Smooth muscle cell (in vitro differentiated cells): ENCODE measurements at regions not wholly inside any gene's neighbourhood (a gene's known extent, or its start where the extent isn't known, plus 50 kb on each side); places are given as distances from the start of the nearest gene placed in this dataset.

Experiments
- DNase-seq: peaks from one replicate; lab custom pipeline; 2025; ENCODE audit not compliant: unreplicated experiment; lab: John Stamatoyannopoulos, UW
- H2AFZ ChIP-seq: fragments of 200-600 bp; sonication (generic); 2 replicates; pipeline ENCODE4 v1.6.0; 2016; ENCODE audit warnings: antibody characterized with exemption, low read depth, mild to moderate bottlenecking
- H3F3A ChIP-seq: fragments of 200-600 bp; sonication (generic); 2 replicates; pipeline ENCODE4 v1.6.0; 2017; ENCODE audit warnings: antibody characterized with exemption, low read depth
- H3K27ac ChIP-seq: fragments of 200-600 bp; sonication (generic); 2 replicates; pipeline ENCODE4 v1.5.1; 2016; ENCODE audit warnings: low read depth, mild to moderate bottlenecking
- H3K27me3 ChIP-seq: fragments of 200-600 bp; sonication (generic); 2 replicates; pipeline ENCODE4 v1.6.1; 2016; ENCODE audit warnings: low read depth, mild to moderate bottlenecking
- H3K36me3 ChIP-seq: fragments of 200-600 bp; sonication (generic); 2 replicates; pipeline ENCODE4 v1.5.1; 2016; ENCODE audit warnings: low read depth
- H3K4me1 ChIP-seq: fragments of 200-600 bp; sonication (generic); 2 replicates; pipeline ENCODE4 v1.5.1; 2016; ENCODE audit warnings: low read depth
- H3K4me2 ChIP-seq: fragments of 200-600 bp; sonication (generic); 2 replicates; pipeline ENCODE4 v1.6.0; 2016; ENCODE audit warnings: mild to moderate bottlenecking
- H3K4me3 ChIP-seq: fragments of 200-600 bp; sonication (generic); 2 replicates; pipeline ENCODE4 v1.5.1; 2016; ENCODE audit warnings: mild to moderate bottlenecking
- H3K79me2 ChIP-seq: fragments of 200-600 bp; sonication (generic); 2 replicates; pipeline ENCODE4 v1.6.0; 2016; ENCODE audit warnings: low read depth, mild to moderate bottlenecking
- H3K9ac ChIP-seq: fragments of 200-600 bp; sonication (generic); 2 replicates; pipeline ENCODE4 v1.6.0; 2016; ENCODE audit warnings: low read depth
- H3K9me3 ChIP-seq: fragments of 200-600 bp; sonication (generic); replicated peaks from 2 replicates; pipeline ENCODE4 v1.5.1; 2016; ENCODE audit warnings: low read depth
- H4K20me1 ChIP-seq: fragments of 200-600 bp; sonication (generic); 2 replicates; pipeline ENCODE4 v1.6.0; 2016; ENCODE audit warnings: low read depth
- CTCF ChIP-seq: fragments of 200-600 bp; sonication (generic); IDR thresholded peaks from 2 replicates; pipeline ENCODE4 v1.5.1; 2017; ENCODE audit warnings: borderline replicate concordance, mild to moderate bottlenecking, antibody characterized with exemption; ENCODE audit not compliant: insufficient read depth, poor library complexity, severe bottlenecking
- WGBS: methylation state at CpG from one replicate; pipeline ENCODE4 v1.1.7; 2016; ENCODE audit warnings: low lambda C conversion rate; 5-methylcytosine and 5-hydroxymethylcytosine counted together

DNA sequence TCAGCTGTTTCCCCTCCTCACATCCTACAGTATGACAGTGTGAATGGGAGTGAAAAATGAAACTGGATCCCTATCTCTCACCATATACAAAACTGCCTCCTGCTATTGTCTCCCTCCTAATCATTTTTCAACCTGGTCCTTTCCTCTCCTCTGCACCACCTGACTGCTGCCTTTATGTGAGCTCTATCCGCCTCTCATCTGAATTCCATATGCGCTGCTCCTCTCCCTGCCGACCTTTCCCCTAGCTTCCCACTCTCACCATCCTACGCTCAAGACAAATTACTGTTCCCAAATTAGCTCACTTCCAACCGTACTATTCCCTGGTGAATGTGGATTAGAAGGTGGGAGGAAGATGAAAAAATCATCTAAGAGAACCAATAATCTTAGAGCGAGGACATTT lies 148.4 kb upstream of the FBXL4 start:
- H3K79me2 ChIP-seq: no peaks in the 10 kb centered on the region
- no peaks in the 10 kb centered on the region for H3F3A ChIP-seq
- TF ChIP-seq CTCF: no peak
- H3K36me3 ChIP-seq: no peaks in the 10 kb centered on the region
- H3K4me1 ChIP-seq: no peaks in the 10 kb centered on the region
- no peak overlapping the region for H3K9ac ChIP-seq
- H3K27ac ChIP-seq: no peak overlapping the region
- H4K20me1 ChIP-seq: no peaks in the 10 kb centered on the region
- no peak for DNase-seq
- peaks cover 33% of the 10 kb centered on the region for H3K27me3 ChIP-seq
- H3K9me3 ChIP-seq: no peaks in the 10 kb centered on the region
- H3K4me3 ChIP-seq: no peak overlapping the region
- H3K4me2 ChIP-seq: no peak overlapping the region
- 90% methylated on average over 6 of the region's 6 CpGs for WGBS
- no peak overlapping the region for H2AFZ ChIP-seq

DNA sequence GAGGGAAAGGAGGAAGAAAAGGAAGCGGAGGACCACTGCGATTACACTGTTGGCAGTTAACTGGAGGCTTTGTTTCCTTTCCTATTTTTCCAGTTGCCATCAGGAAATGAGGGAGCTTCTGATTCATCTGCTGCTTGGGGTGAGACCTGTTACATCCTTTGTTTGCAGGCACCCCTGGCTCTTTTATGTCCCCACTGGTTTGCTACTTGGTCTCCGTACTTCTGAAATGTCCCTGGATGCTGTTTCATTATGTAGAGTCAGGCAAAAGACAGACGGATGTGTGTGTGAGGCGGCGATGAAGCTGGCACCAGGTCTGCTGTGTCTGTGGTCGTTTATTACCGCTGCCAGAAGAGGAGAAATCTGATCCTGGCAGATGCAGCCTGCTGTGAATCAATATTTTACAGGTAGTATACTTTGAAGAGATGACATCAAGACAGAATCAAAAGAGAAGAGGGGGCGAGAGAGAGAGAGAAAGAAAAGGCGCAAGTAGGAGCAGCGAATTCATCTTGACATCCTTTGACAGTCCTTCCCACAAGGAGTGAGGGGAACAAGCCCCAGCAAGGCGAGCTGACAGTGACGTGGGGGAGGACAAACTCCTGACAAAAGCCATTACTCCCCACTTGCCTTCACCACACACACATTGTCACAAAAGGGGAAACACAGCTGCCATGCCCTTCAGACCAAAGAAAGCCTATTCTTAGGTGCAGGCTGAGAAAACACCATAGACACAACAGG lies 145.9 kb upstream of the FBXL4 start:
- no peak for DNase-seq
- Histone ChIP-seq H3K4me3 (no peak overlapping the region), H3K9ac (no peak overlapping the region), H3K27me3 (peaks cover 33% of the 10 kb centered on the region), H3K36me3 (no peaks in the 10 kb centered on the region), H3K9me3 (no peaks in the 10 kb centered on the region), H3K79me2 (no peaks in the 10 kb centered on the region), H4K20me1 (no peaks in the 10 kb centered on the region), H3K4me2 (no peak overlapping the region), H3F3A (no peaks in the 10 kb centered on the region), H3K4me1 (no peaks in the 10 kb centered on the region), H2AFZ (no peak overlapping the region), H3K27ac (no peak overlapping the region)
- WGBS: 81% methylated on average over 13 of the region's 13 CpGs
- no peak for TF ChIP-seq CTCF

DNA sequence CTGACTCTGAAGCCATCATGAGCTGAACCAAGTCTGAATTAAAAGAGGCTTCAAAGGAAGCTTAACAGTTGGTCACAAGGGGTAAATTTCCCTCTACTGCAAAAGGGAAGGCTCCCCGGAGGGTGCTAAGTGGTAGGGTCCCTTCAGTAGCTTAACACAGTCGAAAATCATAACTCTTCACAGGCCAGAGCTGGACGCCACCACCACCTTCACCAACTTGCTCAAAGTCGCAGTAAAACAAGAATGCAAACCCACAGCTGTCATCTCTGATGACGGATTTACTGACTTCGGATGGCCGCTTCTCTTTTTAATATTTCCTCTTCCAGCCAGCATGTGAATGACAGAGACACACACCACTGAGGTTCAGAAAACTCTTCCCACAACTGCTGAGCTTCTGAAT lies 144.7 kb upstream of the FBXL4 start:
- H3K9ac ChIP-seq: no peak overlapping the region
- H3F3A ChIP-seq: no peaks in the 10 kb centered on the region
- DNase-seq: no peak
- no peak overlapping the region for H3K27ac ChIP-seq
- H3K9me3 ChIP-seq: no peaks in the 10 kb centered on the region
- no peaks in the 10 kb centered on the region for H4K20me1 ChIP-seq
- H3K36me3 ChIP-seq: no peaks in the 10 kb centered on the region
- H3K4me1 ChIP-seq: no peaks in the 10 kb centered on the region
- H3K4me3 ChIP-seq: no peak overlapping the region
- WGBS: 83% methylated on average over 7 of the region's 7 CpGs
- no peak for TF ChIP-seq CTCF
- H2AFZ ChIP-seq: no peak overlapping the region
- peaks cover 33% of the 10 kb centered on the region for H3K27me3 ChIP-seq
- H3K79me2 ChIP-seq: no peaks in the 10 kb centered on the region
- H3K4me2 ChIP-seq: no peak overlapping the region

- DNase-seq: no peak
- no peak overlapping the region for H3K27ac ChIP-seq
- H3K4me3 ChIP-seq: no peak overlapping the region
- H3K27me3 ChIP-seq: peaks cover 34% of the 10 kb centered on the region
- no peaks in the 10 kb centered on the region for H3K79me2 ChIP-seq
- no peaks in the 10 kb centered on the region for H3K9me3 ChIP-seq
- no peak for TF ChIP-seq CTCF
- H3K4me1 ChIP-seq: no peaks in the 10 kb centered on the region
- H4K20me1 ChIP-seq: no peaks in the 10 kb centered on the region
- H3K9ac ChIP-seq: no peak overlapping the region
- H2AFZ ChIP-seq: no peak overlapping the region
- no peaks in the 10 kb centered on the region for H3K36me3 ChIP-seq
- 88% methylated on average over 5 of the region's 5 CpGs for WGBS
- H3F3A ChIP-seq: no peaks in the 10 kb centered on the region
- H3K4me2 ChIP-seq: no peak overlapping the region
These were observed 144.2 kb upstream of the FBXL4 start for GRCh38 chr6:99091985-99092384.
